Mesodermal cell (in vitro differentiated cells): ENCODE measurements at regions not wholly inside any gene's neighbourhood (a gene's known extent, or its start where the extent isn't known, plus 50 kb on each side); places are given as distances from the start of the nearest gene placed in this dataset.
"Not testable (repeated sequence)": the region's sequence is repeated elsewhere in the genome, so short reads cannot be mapped to it uniquely, and the experiment has no call there.

Source experiments
- H3K27ac ChIP-seq: 2 replicates; pipeline ENCODE4 v1.7.0; 2013; ENCODE audit warnings: mild to moderate bottlenecking, low read depth, low read length, moderate library complexity; ENCODE audit not compliant: severe bottlenecking
- H3K36me3 ChIP-seq: 2 replicates; pipeline ENCODE4 v1.7.1; 2013; ENCODE audit warnings: mild to moderate bottlenecking, low read length, moderate library complexity; ENCODE audit not compliant: control insufficient read depth, insufficient read depth
- H3K4me1 ChIP-seq: one replicate; pipeline ENCODE4 v1.7.1; 2013; ENCODE audit warnings: mild to moderate bottlenecking, low read length; ENCODE audit not compliant: insufficient read depth, control insufficient read depth, poor library complexity, severe bottlenecking
- H3K4me3 ChIP-seq: 2 replicates; pipeline ENCODE4 v1.7.0; 2013; ENCODE audit warnings: low read length, control low read depth, mild to moderate bottlenecking; ENCODE audit not compliant: insufficient read depth, poor library complexity, severe bottlenecking; ENCODE audit errors: extremely low read depth
- H3K9me3 ChIP-seq: 2 replicates; pipeline ENCODE4 v1.7.1; 2013; ENCODE audit warnings: mild to moderate bottlenecking, low read length, moderate library complexity; ENCODE audit not compliant: control insufficient read depth
- WGBS, 2 experiments: methylation state at CpG; one replicate each; pipeline ENCODE4 v1.1.5; 2013; ENCODE audit warnings: missing lambda C conversion rate in 2 of 2; ENCODE audit not compliant: insufficient coverage in 2 of 2; 5-methylcytosine and 5-hydroxymethylcytosine counted together

DNA sequence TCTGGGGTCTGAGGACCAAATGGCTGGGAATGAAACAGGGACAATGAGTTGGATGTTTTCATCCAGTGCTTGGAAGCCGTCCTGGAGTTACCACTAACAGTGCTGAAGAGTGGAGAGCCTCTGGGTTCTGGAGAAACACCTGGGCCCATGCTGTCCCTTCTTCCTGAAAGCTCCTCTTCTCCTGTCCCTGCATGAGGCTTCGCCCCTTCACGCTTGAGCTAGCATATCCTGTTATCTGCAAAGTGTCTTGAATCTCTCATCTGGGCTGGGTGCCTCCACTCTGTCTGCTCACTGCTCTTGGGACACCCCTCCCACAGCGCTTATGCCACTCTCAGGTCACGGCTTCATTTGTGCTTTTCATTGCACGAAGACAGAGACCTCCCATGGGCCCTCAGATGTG, 154.5 kb downstream of the MYCN start:
- H3K36me3 ChIP-seq: no peaks in the 10 kb centered on the region
- no peaks in the 10 kb centered on the region for H3K4me1 ChIP-seq
- no peak overlapping the region for H3K27ac ChIP-seq
- H3K9me3 ChIP-seq: no peaks in the 10 kb centered on the region
- no peak overlapping the region for H3K4me3 ChIP-seq
- WGBS, 2 experiments: 79 to 92% methylated on average over 4 to 6 of the region's 6 CpGs

DNA sequence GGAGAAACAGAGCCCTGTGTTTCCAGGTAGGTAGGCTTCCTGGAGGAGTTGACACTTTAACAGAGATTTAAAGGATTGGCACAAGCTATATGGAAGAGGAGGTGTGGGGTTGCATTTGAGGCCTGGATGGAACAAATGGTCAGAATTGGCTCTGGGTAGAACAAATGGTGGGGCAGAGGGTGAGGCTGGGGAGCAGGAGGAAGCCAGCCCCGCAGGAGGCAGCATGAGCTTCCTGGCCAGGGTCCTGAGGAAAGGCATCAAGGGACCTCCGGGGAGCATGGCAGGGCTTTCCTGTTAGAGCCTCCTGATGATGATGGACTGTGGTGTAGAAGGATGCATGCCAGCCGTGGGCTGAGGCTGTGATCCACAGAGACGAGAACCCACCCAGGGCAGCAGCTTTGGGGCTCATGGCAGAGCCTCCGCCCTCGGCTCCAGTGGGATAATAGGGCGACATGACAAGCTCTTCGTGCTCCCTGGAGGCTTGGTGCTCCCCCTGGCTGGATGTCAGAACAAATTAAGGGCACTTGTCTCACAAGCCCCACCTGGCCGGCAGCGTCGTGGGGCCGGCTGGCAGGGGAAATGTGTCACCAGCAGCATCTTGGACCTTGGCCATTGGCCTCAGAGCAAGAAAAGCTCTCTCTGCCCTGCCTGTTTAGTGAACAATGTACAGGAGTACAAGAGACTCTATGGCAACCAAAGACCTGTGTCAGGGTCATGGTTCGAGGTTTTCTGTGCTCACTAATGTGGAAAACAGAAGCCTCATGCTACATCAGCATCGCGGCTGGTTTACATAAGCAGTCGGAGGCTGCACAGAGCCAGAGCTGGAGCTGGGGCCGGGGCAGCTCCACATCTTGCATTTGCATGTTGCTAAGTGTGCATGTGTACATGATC, 153.5 kb downstream of the MYCN start:
- no peak overlapping the region for H3K27ac ChIP-seq
- no peaks in the 10 kb centered on the region for H3K36me3 ChIP-seq
- no peak overlapping the region for H3K4me3 ChIP-seq
- H3K9me3 ChIP-seq: no peaks in the 10 kb centered on the region
- WGBS, 2 experiments: 83 to 85% methylated on average over 14 to 17 of the region's 17 CpGs
- no peaks in the 10 kb centered on the region for H3K4me1 ChIP-seq

DNA sequence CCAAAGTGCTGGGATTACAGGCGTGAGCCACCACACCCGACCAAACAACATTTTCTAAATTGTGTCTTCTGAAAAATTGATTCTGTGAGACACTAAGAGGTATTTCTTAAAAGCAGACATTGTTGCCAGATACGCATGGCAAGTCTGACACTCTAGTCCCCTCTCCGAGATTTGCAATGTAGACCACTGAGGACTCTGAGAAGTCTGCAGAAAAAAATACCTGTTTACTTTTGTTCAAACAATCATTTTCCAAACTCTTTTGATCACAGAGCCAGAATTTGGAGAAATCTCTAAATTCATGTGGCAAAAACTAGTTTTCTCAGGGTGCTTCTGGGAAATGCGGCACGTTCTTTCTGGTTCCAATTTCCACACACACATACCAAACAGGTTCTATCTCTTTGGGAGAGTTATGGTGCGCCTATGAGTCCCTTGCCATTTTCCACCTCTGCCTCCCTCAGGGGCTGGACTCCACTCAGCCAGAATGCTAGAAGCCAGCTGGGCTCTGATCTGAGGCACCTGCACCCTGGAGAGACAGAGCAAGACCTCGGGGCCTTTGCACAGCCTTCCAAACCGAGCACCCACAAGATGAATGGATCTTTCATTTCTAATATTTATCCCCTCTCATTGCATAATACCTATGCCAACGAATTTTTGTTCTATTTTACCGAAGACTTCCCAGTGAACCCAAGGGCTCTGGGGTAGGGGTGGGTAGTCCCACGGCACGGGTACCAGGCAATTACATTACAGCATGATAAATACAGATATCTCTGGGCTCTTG, 152.7 kb downstream of the MYCN start:
- Histone ChIP-seq H3K36me3 (no peaks in the 10 kb centered on the region), H3K4me3 (no peak overlapping the region), H3K27ac (no peak overlapping the region), H3K4me1 (no peaks in the 10 kb centered on the region), H3K9me3 (no peaks in the 10 kb centered on the region)
- 95 to 98% methylated on average over 4 to 6 of the region's 13 CpGs for WGBS, 2 experiments

DNA sequence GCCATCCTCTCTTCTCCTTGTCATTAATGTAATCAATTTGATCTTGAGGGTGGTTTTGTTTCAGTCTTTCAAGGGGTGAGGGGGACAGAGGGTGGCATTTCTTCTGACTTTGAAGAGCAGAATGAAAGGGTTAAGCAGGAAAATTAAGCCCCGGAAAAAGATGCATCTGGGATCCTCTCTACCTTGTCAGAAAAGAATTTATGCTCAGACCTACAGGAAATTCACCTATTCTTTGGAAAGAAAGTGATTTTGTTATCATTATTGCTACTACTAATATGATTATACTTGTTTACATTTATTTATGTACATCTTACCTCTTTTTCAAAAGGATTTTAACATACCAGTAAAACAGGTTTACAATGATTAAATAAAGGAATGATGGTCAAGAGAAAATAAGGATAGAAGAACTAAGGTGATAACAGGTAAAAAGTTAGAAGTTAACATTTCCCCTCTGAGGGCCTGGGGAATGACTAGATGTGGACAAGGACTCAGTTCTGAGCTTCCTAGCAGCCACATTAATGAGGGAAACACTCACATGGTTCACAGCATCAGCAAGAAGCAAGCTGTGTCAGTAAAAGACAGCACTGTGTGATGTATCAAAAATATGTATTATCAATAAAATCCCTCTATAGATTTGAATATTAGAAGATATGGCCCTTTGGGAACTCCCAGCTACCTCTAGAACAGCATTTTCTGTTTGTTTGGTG, 151.4 kb downstream of the MYCN start:
- Histone ChIP-seq H3K4me1 (no peaks in the 10 kb centered on the region), H3K9me3 (no peaks in the 10 kb centered on the region), H3K36me3 (no peaks in the 10 kb centered on the region), H3K27ac (no peak overlapping the region), H3K4me3 (no peak overlapping the region)
- WGBS, 2 experiments: no CpG with 5 or more reads among the region's 1 CpG

DNA sequence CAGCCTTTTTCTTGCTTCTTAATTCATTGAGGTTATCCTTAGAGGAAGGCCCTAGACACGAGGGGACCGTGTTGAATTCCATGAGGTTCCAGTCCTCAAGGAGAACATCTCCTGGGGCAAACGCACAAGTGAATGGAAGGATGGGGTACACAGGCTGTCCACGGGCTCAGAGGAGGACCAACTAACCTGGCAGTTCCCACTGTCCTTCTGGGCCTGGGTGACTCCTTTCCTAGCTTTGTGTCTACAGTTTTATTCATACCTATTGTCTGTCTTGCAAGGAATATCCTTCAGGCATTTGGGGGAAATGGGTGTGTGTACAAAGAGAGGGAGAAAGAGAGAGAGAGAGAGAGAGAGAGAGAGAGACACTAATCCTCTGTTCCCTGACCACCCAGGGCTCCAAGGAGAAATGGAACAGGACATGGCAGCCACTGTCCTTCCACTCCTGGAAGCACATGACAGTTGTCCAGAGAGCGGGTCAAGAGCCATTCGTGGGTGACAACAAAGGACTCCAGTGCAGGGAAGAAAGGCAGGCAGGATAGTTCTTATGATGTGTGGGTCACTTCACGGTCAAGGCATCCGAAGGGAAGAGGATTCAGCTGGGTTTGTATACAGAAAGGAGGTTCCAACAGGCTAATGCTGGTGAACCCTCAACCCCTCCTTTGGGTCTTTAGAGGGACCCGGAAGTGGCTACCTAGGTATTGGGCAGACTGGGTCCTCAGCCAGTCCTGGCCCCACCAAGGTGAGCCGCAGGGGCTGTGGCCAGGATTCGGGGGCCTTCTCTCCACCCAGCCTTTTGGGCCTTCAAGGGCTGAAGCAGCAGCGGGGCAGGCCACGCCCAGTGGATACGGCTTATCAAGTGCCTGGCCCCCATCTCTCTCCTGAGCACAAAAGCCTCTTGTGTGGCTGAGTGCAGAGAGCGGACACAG, 150.6 kb downstream of the MYCN start:
- Histone ChIP-seq H3K4me3 (no peak overlapping the region), H3K27ac (no peak overlapping the region), H3K36me3 (no peaks in the 10 kb centered on the region), H3K9me3 (no peaks in the 10 kb centered on the region), H3K4me1 (no peaks in the 10 kb centered on the region)
- 82 to 93% methylated on average over 10 to 13 of the region's 15 CpGs for WGBS, 2 experiments

DNA sequence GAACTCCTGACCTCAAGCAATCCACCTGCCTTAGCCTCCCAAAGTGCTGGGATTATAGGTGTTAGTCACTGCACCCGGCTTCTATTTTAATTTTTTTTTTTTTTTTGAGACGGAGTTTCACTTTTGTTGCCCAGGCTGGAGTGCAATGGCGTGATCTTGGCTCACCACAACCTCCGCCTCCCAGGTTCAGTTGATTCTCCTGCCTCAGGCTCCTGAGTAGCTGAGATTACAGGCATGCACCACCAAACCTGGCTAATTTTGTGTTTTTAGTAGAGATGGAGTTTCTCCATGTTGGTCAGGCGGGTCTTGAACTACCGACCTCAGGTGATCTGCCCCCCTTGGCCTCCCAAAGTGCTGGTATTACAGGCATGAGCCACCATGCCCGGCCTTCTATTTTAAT, 149.1 kb downstream of the MYCN start:
- H3K9me3 ChIP-seq, H3K27ac ChIP-seq, H3K4me1 ChIP-seq, H3K4me3 ChIP-seq, H3K36me3 ChIP-seq: not testable (repeated sequence)
- WGBS, 2 experiments: 71 to 86% methylated on average over 5 to 7 of the region's 7 CpGs

DNA sequence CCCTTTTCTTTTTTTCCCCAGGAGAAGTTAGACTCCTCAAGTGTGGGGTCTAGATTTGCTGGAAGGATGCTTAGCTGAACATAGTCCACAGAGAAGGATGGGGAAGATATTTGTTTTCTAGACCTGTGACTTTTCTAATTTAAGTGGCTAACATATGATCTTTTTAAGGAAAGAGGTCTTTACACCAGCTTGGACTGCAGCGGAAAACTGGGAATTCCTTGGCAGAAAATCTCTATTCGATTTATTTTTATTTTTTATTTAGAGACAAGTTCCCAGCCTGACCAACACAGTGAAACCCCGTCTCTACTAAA, 148.4 kb downstream of the MYCN start:
- no peak overlapping the region for H3K4me3 ChIP-seq
- whole genome bisulfite sequencing, 2 experiments: 100% methylated on average over 1 of the region's 3 CpGs; no CpG with 5 or more reads in 1 of the 2 experiments

DNA sequence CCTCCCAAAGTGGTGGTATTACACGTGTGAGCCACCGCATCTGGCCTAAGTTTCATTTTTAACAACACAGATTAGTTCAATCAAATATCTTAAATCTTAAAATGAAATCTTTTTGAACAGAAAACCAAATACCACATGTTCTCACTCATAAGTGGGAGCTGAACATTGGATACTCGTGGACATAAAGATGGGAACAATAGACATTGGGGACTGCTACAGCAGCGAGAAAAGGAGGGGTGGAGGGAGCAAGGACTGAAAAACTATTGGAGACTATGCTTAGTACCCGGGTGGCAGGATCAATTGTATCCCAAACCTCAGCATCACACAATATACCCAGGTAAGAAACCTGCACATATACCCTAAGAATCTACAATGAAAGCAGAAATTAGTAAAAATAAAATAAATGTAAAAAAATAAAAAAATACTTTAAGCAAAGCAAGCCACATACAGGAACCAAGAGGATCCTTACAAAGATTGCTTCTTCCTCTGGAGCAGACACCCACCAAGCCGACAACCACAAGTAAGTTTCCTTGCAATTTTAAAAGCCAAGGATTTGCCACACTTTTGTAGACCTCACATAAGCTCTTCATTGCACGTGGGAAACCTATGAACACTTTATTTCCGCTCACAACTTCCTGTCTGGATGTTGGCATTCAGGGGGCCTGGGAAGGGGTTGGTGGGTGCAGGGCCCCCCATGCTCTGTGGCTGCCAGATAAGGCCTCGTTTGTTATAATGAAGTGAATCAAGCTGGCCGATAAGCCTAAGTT, 147.9 kb downstream of the MYCN start:
- H3K36me3 ChIP-seq: no peaks in the 10 kb centered on the region
- 86 to 91% methylated on average over 3 to 5 of the region's 10 CpGs for WGBS, 2 experiments

More for the DNA sequence above, 148.4 kb downstream of the MYCN start:
- Histone ChIP-seq H3K36me3 (no peaks in the 10 kb centered on the region), H3K27ac (no peak overlapping the region), H3K9me3 (no peaks in the 10 kb centered on the region), H3K4me1 (peaks cover 3% of the 10 kb centered on the region)

DNA sequence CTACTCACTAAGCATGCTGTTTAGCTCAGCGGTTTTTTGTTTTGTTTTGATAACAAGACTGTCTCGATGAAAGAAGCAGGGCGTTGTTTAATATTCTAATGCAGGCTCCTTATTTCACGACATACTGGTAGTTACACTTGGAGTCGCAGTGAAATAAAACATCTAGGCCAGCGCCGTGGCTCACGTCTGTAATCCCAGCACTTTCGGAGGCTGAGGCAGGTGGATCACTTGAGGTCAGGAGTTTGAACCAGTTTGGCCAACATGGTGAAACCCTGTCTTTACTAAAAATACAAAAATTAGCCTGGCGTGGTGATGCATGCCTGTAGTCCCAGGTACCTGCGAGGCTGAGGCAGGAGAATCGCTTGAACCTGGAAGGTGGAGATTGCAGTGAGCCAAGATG, 145.8 kb downstream of the MYCN start:
- WGBS, 2 experiments: 90 to 94% methylated on average over 12 of the region's 12 CpGs
- not testable (repeated sequence) for H3K27ac ChIP-seq, H3K4me1 ChIP-seq, H3K36me3 ChIP-seq, H3K4me3 ChIP-seq, H3K9me3 ChIP-seq

More for the DNA sequence above, 147.9 kb downstream of the MYCN start:
- Histone ChIP-seq H3K9me3 (no peaks in the 10 kb centered on the region), H3K27ac (no peak overlapping the region), H3K4me1 (peaks cover 3% of the 10 kb centered on the region), H3K4me3 (no peak overlapping the region)
